SK-N-SH (cell line): ENCODE measurements at regions not wholly inside any gene's neighbourhood (a gene's known extent, or its start where the extent isn't known, plus 50 kb on each side); places are given as distances from the start of the nearest gene placed in this dataset.
"Not testable (repeated sequence)": the region's sequence is repeated elsewhere in the genome, so short reads cannot be mapped to it uniquely, and the experiment has no call there.

Experiments used
- CTCF ChIA-PET: fragments of 300-600, 350-600 bp; formaldehyde crosslinking; extraction: SDS; loops from one replicate; lab custom pipeline; 2021; lab: Yijun Ruan, JAX
- POLR2A ChIA-PET: fragments of 350-600 bp; sonication (Branson Sonifier 250); formaldehyde crosslinking; extraction: SDS; loops from one replicate; lab custom pipeline; 2020; ENCODE audit warnings: antibody characterized with exemption, inconsistent platforms; lab: Yijun Ruan, JAX
- DNase-seq: peaks from one replicate; pipeline ENCODE4 v3.0.0; 2012
- H2AFZ ChIP-seq: fragments of 200-600 bp; sonication (generic); 2 replicates; pipeline ENCODE4 v1.8.1; 2016; ENCODE audit warnings: antibody characterized with exemption, mild to moderate bottlenecking, low read depth
- H3F3A ChIP-seq: fragments of 200-600 bp; sonication (generic); replicated peaks from 2 replicates; pipeline ENCODE3; 2016; ENCODE audit warnings: antibody characterized with exemption, mild to moderate bottlenecking; ENCODE audit not compliant: insufficient read depth
- H3K27ac ChIP-seq, 2 experiments: fragments of 200-500 bp in 1 of 2; fragments of 200-600 bp in 1 of 2; sonication (Bioruptor generic) in 1 of 2; sonication (generic), shearing (Covaris generic) in 1 of 2; 2 replicates each; pipeline versions ENCODE4 v1.5.1 to v1.6.1; 2014 to 2016; ENCODE audit warnings: low read depth in 2 of 2, inconsistent platforms in 1 of 2, low read length in 1 of 2, mild to moderate bottlenecking in 1 of 2, mixed read lengths in 1 of 2
- H3K27me3 ChIP-seq: fragments of 200-600 bp; sonication (generic), shearing (Covaris generic); 2 replicates; pipeline ENCODE4 v1.6.1; 2016; ENCODE audit warnings: mixed run types; ENCODE audit not compliant: insufficient read depth
- H3K36me3 ChIP-seq, 2 experiments: fragments of 200-500 bp in 1 of 2; fragments of 200-600 bp in 1 of 2; sonication (Bioruptor generic) in 1 of 2; sonication (generic) in 1 of 2; replicated peaks in 1 of 2; 2 replicates each; pipeline versions ENCODE3 to v1.5.1; 2014 to 2016; ENCODE audit warnings: low read length in 1 of 2, mild to moderate bottlenecking in 1 of 2; ENCODE audit not compliant: insufficient read depth in 2 of 2, control insufficient read depth in 1 of 2
- H3K4me1 ChIP-seq, 2 experiments: fragments of 200-500 bp in 1 of 2; fragments of 200-600 bp in 1 of 2; sonication (Bioruptor generic) in 1 of 2; sonication (generic), shearing (Covaris generic) in 1 of 2; 2 replicates each; pipeline versions ENCODE4 v1.5.1 to v1.6.1; 2014 to 2016; ENCODE audit warnings: low read depth in 1 of 2, low read length in 1 of 2, mixed run types in 1 of 2; ENCODE audit not compliant: insufficient read depth in 2 of 2, control insufficient read depth in 1 of 2
- H3K4me2 ChIP-seq: fragments of 200-600 bp; sonication (generic), shearing (Covaris generic); 2 replicates; pipeline ENCODE4 v1.6.1; 2017; ENCODE audit warnings: mixed run types
- H3K4me3 ChIP-seq, 2 experiments: fragments of 200-500 bp in 1 of 2; fragments of 200-600 bp in 1 of 2; sonication (Bioruptor generic) in 1 of 2; sonication (generic), shearing (Covaris generic) in 1 of 2; 2 replicates each; pipeline versions ENCODE4 v1.5.1 to v1.8.1; 2014 to 2016; ENCODE audit warnings: low read depth in 2 of 2, inconsistent platforms in 1 of 2, low read length in 1 of 2, mild to moderate bottlenecking in 1 of 2, mixed read lengths in 1 of 2, moderate library complexity in 1 of 2
- H3K79me2 ChIP-seq: fragments of 200-600 bp; sonication (generic); 2 replicates; pipeline ENCODE4 v1.8.1; 2017; ENCODE audit warnings: mild to moderate bottlenecking; ENCODE audit not compliant: insufficient read depth
- H3K9ac ChIP-seq: fragments of 200-600 bp; sonication (generic); 2 replicates; pipeline ENCODE4 v1.6.1; 2017; ENCODE audit warnings: mixed run types
- H3K9me2 ChIP-seq: fragments of 200-600 bp; sonication (generic); 2 replicates; pipeline ENCODE4 v1.6.1; 2017; ENCODE audit warnings: mixed run types
- H3K9me3 ChIP-seq: fragments of 200-600 bp; sonication (generic); 2 replicates; pipeline ENCODE4 v1.6.1; 2017; ENCODE audit warnings: mixed run types, mild to moderate bottlenecking, moderate library complexity
- H4K20me1 ChIP-seq: fragments of 200-600 bp; sonication (generic); 2 replicates; pipeline ENCODE4 v1.6.1; 2017; ENCODE audit warnings: mild to moderate bottlenecking, mixed run types; ENCODE audit not compliant: insufficient read depth
- CHD2 ChIP-seq: fragments of 150-350 bp; IDR thresholded peaks from 2 replicates; pipeline ENCODE4 v1.6.1; 2018; ENCODE audit warnings: low read length; ENCODE audit not compliant: partially characterized antibody
- EP300 ChIP-seq, 2 experiments: IDR thresholded peaks; 2 replicates each; pipeline versions ENCODE4 v1.4.0 to v1.6.1; 2012; ENCODE audit warnings: borderline replicate concordance in 1 of 2, low read depth in 1 of 2, low read length in 1 of 2
- FOXM1 ChIP-seq: IDR thresholded peaks from 2 replicates; pipeline ENCODE4 v1.4.0; 2012; ENCODE audit warnings: low read depth, mild to moderate bottlenecking
- JUND ChIP-seq: IDR thresholded peaks from 2 replicates; pipeline ENCODE4 v1.4.0; 2012
- MXI1 ChIP-seq: IDR thresholded peaks from 2 replicates; pipeline ENCODE4 v1.6.1; 2012; ENCODE audit warnings: mild to moderate bottlenecking, low read depth, low read length, improper control_type of control experiment
- RAD21 ChIP-seq: IDR thresholded peaks from 2 replicates; pipeline ENCODE4 v1.6.1; 2012; ENCODE audit warnings: mild to moderate bottlenecking, low read length
- RFX5 ChIP-seq: IDR thresholded peaks from 2 replicates; pipeline ENCODE4 v1.6.1; 2012; ENCODE audit warnings: mild to moderate bottlenecking, improper control_type of control experiment, low read length
- RXRA ChIP-seq: IDR thresholded peaks from 2 replicates; pipeline ENCODE4 v1.4.0; 2012; ENCODE audit warnings: low read depth, mild to moderate bottlenecking, borderline replicate concordance
- SIN3A ChIP-seq: IDR thresholded peaks from 2 replicates; pipeline ENCODE4 v1.6.1; 2012; ENCODE audit warnings: low read depth, mild to moderate bottlenecking, low read length, moderate library complexity, borderline replicate concordance
- SMC3 ChIP-seq: IDR thresholded peaks from 2 replicates; pipeline ENCODE4 v1.6.1; 2012; ENCODE audit warnings: low read depth, low read length, improper control_type of control experiment
- TAF1 ChIP-seq: IDR thresholded peaks from 2 replicates; pipeline ENCODE4 v1.6.1; 2012; ENCODE audit warnings: low read depth, mild to moderate bottlenecking, low read length, moderate library complexity, borderline replicate concordance
- WGBS: methylation state at CpG from one replicate; pipeline ENCODE4 v1.1.6; 2017; ENCODE audit warnings: low lambda C conversion rate; 5-methylcytosine and 5-hydroxymethylcytosine counted together
- TF ChIP-seq, protein P1 (sequence below): IDR thresholded peaks from 2 replicates; pipeline ENCODE4; 2012
- TF ChIP-seq, protein P2 (sequence below): IDR thresholded peaks from 2 replicates; pipeline ENCODE4 v1.6.1; 2012; ENCODE audit warnings: mild to moderate bottlenecking, low read depth, low read length, moderate library complexity
- TF ChIP-seq, protein P3 (sequence below): IDR thresholded peaks from 2 replicates; pipeline ENCODE4 v1.4.0; 2012; ENCODE audit warnings: low read depth, borderline replicate concordance

DNA sequence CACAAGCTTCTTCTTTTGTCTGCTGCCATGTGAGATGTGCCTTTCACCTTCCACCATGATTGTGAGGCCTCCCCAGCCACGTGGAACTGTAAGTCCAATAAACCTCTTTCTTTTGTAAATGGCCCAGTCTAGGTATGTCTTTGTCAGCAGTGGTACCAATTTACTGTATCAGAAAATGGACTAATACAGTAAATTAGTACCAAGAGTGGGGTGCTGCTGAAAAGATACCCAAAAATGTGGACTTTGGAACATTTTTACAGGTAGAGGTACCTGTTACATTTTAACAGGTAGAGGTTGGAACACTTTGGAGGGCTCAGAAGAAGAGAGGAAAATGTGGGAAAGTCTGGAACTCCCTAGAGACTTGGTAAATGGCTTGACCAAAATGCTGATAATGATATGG is 96.8 kb upstream of the SYN3 start:
- H3K9me3 ChIP-seq, H3K9ac ChIP-seq, POLR2A ChIA-PET, H3K4me1 ChIP-seq, DNase-seq, H3K4me3 ChIP-seq, H3K79me2 ChIP-seq, H3K36me3 ChIP-seq, H4K20me1 ChIP-seq, H3K4me2 ChIP-seq, H3K9me2 ChIP-seq, H3K27me3 ChIP-seq, H3F3A ChIP-seq, H3K27ac ChIP-seq, H2AFZ ChIP-seq, CTCF ChIA-PET: not testable (repeated sequence)
- 0% methylated on average over 1 of the region's 1 CpG for WGBS

DNA sequence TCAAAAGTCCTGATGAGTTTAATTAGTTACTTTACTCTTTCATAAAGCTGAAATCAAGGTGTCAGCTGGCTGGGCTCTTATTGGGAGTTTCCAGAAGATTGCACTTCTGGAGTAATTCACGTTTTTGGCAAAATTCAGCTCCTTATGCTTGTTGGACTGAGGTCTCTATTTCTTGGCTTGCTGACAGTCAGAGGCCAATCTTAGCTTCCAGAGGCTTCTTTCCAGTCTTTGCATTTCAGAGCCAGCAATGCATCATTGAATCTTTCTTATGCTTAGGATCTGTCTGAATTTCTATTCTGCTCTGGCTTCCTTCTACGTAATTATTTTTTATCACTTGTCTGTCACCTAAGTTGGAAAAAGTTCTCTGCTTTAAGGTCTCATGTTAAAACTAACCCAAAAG is 91.4 kb upstream of the SYN3 start:
- H3K27ac ChIP-seq = no peak overlapping the region
- whole genome bisulfite sequencing = 16% methylated on average over 2 of the region's 2 CpGs
- no peaks in the 10 kb centered on the region for H3K79me2 ChIP-seq
- H3K36me3 ChIP-seq = no peaks in the 10 kb centered on the region
- no peaks in the 10 kb centered on the region for H4K20me1 ChIP-seq
- ChIA-PET POLR2A (no interaction called here), CTCF (interaction anchor here (0.7 to 1.5 kb wide), 4 partner anchors 10 to 544 kb away, joined by 3 to 5 read pairs (median 3); no protein-coding TSS in a partner anchor)
- H3K9me3 ChIP-seq = no peaks in the 10 kb centered on the region; the same call in 1 of the 2 replicates
- no peaks in the 10 kb centered on the region for H3K4me1 ChIP-seq
- no peak overlapping the region for H3K4me3 ChIP-seq
- H3F3A ChIP-seq = no peaks in the 10 kb centered on the region
- H3K27me3 ChIP-seq = no peaks in the 10 kb centered on the region
- no peak overlapping the region for H2AFZ ChIP-seq
- no peak overlapping the region for H3K9ac ChIP-seq
- H3K9me2 ChIP-seq = no peaks in the 10 kb centered on the region
- no peak for DNase-seq
- no peak overlapping the region for H3K4me2 ChIP-seq
- TF ChIP-seq, protein P1, sequence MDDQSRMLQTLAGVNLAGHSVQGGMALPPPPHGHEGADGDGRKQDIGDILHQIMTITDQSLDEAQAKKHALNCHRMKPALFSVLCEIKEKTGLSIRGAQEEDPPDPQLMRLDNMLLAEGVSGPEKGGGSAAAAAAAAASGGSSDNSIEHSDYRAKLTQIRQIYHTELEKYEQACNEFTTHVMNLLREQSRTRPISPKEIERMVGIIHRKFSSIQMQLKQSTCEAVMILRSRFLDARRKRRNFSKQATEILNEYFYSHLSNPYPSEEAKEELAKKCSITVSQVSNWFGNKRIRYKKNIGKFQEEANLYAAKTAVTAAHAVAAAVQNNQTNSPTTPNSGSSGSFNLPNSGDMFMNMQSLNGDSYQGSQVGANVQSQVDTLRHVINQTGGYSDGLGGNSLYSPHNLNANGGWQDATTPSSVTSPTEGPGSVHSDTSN = no peak
- TF ChIP-seq RXRA (no peak), FOXM1 (no peak), JUND (no peak), RFX5 (no peak), RAD21 (no peak), TAF1 (no peak), EP300 (IDR thresholded peaks at IDR 0.05; ENCODE audit: borderline replicate concordance in 1 of 2, low read depth in 1 of 2, low read length in 1 of 2) (no peak), MXI1 (no peak), SMC3 (no peak), SIN3A (no peak), CHD2 (no peak)
- TF ChIP-seq, protein P2, sequence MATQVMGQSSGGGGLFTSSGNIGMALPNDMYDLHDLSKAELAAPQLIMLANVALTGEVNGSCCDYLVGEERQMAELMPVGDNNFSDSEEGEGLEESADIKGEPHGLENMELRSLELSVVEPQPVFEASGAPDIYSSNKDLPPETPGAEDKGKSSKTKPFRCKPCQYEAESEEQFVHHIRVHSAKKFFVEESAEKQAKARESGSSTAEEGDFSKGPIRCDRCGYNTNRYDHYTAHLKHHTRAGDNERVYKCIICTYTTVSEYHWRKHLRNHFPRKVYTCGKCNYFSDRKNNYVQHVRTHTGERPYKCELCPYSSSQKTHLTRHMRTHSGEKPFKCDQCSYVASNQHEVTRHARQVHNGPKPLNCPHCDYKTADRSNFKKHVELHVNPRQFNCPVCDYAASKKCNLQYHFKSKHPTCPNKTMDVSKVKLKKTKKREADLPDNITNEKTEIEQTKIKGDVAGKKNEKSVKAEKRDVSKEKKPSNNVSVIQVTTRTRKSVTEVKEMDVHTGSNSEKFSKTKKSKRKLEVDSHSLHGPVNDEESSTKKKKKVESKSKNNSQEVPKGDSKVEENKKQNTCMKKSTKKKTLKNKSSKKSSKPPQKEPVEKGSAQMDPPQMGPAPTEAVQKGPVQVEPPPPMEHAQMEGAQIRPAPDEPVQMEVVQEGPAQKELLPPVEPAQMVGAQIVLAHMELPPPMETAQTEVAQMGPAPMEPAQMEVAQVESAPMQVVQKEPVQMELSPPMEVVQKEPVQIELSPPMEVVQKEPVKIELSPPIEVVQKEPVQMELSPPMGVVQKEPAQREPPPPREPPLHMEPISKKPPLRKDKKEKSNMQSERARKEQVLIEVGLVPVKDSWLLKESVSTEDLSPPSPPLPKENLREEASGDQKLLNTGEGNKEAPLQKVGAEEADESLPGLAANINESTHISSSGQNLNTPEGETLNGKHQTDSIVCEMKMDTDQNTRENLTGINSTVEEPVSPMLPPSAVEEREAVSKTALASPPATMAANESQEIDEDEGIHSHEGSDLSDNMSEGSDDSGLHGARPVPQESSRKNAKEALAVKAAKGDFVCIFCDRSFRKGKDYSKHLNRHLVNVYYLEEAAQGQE = no peak
- TF ChIP-seq, protein P3, sequence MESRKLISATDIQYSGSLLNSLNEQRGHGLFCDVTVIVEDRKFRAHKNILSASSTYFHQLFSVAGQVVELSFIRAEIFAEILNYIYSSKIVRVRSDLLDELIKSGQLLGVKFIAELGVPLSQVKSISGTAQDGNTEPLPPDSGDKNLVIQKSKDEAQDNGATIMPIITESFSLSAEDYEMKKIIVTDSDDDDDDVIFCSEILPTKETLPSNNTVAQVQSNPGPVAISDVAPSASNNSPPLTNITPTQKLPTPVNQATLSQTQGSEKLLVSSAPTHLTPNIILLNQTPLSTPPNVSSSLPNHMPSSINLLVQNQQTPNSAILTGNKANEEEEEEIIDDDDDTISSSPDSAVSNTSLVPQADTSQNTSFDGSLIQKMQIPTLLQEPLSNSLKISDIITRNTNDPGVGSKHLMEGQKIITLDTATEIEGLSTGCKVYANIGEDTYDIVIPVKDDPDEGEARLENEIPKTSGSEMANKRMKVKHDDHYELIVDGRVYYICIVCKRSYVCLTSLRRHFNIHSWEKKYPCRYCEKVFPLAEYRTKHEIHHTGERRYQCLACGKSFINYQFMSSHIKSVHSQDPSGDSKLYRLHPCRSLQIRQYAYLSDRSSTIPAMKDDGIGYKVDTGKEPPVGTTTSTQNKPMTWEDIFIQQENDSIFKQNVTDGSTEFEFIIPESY = no peak
